Osteocyte (in vitro differentiated cells): ENCODE measurements at regions not wholly inside any gene's neighbourhood (a gene's known extent, or its start where the extent isn't known, plus 50 kb on each side); places are given as distances from the start of the nearest gene placed in this dataset.

Experiments
- DNase-seq: peaks from one replicate; pipeline ENCODE4 v3.0.0; 2021; ENCODE audit warnings: mixed read lengths; ENCODE audit not compliant: unreplicated experiment; ENCODE audit errors: extremely low spot score
- H3K27ac Mint-ChIP-seq: one replicate; pipeline ENCODE4 v1.8.0; 2021; ENCODE audit warnings: mild to moderate bottlenecking, mixed read lengths; ENCODE audit not compliant: unreplicated experiment
- H3K27me3 Mint-ChIP-seq: one replicate; pipeline ENCODE4 v1.8.0; 2021; ENCODE audit warnings: mixed read lengths; ENCODE audit not compliant: unreplicated experiment
- H3K36me3 Mint-ChIP-seq: one replicate; pipeline ENCODE4 v1.8.0; 2021; ENCODE audit warnings: mixed read lengths; ENCODE audit not compliant: unreplicated experiment
- H3K4me1 Mint-ChIP-seq: one replicate; pipeline ENCODE4 v1.8.0; 2021; ENCODE audit warnings: mixed read lengths; ENCODE audit not compliant: unreplicated experiment
- H3K4me3 Mint-ChIP-seq: one replicate; pipeline ENCODE4 v1.8.0; 2021; ENCODE audit warnings: mild to moderate bottlenecking, moderate library complexity, mixed read lengths; ENCODE audit not compliant: unreplicated experiment
- H3K9me3 Mint-ChIP-seq: one replicate; pipeline ENCODE4 v1.8.0; 2021; ENCODE audit warnings: mixed read lengths; ENCODE audit not compliant: unreplicated experiment
- TF ChIP-seq, protein P1 (sequence below): fragments of 200-600 bp; sonication (generic); IDR thresholded peaks from 2 replicates; pipeline ENCODE4 v1.5.0; 2021; ENCODE audit warnings: antibody characterized with exemption, mild to moderate bottlenecking, moderate library complexity

DNA sequence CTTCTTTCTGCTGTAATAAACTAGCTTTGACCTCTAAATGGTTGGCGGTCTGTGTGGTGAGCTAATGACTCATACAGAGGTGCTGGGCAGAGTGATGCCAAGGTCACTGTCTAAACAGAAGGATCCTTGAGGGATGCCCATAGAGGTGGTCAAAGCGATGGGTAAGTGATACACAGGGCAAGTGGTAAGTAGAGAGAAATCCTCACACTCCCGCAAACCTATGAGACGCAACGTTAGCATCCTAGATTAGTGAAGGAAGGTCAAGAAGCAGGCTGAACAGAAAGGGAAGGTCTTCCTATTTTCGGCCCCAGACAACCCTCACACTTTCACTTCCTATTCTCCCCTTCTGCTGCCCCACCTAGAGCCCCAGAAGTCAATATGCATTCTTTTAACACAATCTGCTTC is 65.6 kb upstream of the SESN3 start:
- peaks cover 46% of the 10 kb centered on the region for H3K27me3 Mint-ChIP-seq
- DNase-seq: no peak
- no peak overlapping the region for H3K27ac Mint-ChIP-seq
- H3K4me3 Mint-ChIP-seq: no peak overlapping the region
- TF ChIP-seq, protein P1, sequence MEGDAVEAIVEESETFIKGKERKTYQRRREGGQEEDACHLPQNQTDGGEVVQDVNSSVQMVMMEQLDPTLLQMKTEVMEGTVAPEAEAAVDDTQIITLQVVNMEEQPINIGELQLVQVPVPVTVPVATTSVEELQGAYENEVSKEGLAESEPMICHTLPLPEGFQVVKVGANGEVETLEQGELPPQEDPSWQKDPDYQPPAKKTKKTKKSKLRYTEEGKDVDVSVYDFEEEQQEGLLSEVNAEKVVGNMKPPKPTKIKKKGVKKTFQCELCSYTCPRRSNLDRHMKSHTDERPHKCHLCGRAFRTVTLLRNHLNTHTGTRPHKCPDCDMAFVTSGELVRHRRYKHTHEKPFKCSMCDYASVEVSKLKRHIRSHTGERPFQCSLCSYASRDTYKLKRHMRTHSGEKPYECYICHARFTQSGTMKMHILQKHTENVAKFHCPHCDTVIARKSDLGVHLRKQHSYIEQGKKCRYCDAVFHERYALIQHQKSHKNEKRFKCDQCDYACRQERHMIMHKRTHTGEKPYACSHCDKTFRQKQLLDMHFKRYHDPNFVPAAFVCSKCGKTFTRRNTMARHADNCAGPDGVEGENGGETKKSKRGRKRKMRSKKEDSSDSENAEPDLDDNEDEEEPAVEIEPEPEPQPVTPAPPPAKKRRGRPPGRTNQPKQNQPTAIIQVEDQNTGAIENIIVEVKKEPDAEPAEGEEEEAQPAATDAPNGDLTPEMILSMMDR: no peak
- H3K4me1 Mint-ChIP-seq: peaks cover 9% of the 10 kb centered on the region
- H3K36me3 Mint-ChIP-seq: no peaks in the 10 kb centered on the region
- no peaks in the 10 kb centered on the region for H3K9me3 Mint-ChIP-seq

DNA sequence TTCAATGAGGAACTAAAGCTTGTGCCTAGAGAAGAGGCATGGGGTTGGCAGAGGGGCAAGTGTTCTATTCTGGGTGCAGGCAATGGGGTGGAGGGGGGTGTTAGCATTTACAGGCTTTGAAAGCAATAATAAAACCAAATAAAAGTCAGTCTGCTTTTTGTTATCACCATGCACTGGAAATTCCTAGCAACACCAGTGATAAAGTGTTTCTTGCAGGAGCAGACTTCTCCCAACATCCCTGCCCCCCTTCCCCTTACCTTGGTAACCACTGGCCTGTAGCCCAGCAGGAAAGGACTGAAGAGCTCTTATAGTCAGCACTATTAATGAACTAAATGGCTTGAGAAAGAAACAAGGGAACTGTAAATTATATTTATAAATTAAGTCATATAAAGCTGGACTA is 65.2 kb upstream of the SESN3 start:
- H3K27me3 Mint-ChIP-seq: peaks cover 48% of the 10 kb centered on the region
- no peaks in the 10 kb centered on the region for H3K36me3 Mint-ChIP-seq
- peaks cover 9% of the 10 kb centered on the region for H3K4me1 Mint-ChIP-seq
- H3K4me3 Mint-ChIP-seq: no peak overlapping the region
- no peaks in the 10 kb centered on the region for H3K9me3 Mint-ChIP-seq
- TF ChIP-seq, protein P1: no peak
- DNase-seq: no peak
- no peak overlapping the region for H3K27ac Mint-ChIP-seq

DNA sequence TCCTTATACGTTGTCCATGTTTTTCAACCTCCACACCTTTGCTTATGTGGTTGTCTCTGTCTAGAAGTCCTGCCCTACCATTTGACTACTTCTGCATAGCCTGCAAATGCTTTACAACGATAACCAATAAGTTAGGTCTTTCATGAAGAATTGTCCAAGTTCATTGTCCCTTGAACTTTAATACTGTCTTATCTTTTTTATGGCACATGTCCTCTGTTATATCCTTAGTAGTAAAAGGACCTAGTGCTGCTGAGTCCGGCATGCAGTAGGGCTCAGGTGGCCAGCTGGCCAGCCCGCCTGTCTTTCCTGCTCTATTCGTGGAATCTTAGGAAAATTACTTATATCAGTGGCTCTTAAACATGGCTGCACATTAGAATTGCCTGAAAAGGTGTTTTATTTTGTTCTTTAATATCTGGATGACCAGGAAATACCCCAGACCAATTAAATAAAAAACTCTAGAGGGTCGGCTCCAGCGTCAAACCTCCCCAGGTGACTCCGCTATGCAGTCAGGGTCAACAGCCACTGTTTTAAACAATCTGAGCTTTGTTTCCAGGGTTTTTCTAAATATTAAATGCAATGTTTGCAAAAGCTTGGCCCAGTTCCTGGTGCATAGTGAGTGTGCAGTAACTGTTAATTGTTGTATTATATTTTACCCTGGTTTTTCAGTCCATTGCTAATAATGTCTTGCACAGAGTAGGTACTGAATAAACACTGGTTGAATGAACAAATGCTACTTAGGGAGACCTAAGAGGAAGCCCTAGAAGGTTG is 64.6 kb upstream of the SESN3 start:
- Mint-ChIP-seq H3K27ac (no peak overlapping the region), H3K9me3 (no peaks in the 10 kb centered on the region), H3K36me3 (no peaks in the 10 kb centered on the region), H3K4me1 (peaks cover 9% of the 10 kb centered on the region), H3K27me3 (peaks cover 49% of the 10 kb centered on the region), H3K4me3 (no peak overlapping the region)
- DNase-seq: no peak
- TF ChIP-seq, protein P1: no peak

DNA sequence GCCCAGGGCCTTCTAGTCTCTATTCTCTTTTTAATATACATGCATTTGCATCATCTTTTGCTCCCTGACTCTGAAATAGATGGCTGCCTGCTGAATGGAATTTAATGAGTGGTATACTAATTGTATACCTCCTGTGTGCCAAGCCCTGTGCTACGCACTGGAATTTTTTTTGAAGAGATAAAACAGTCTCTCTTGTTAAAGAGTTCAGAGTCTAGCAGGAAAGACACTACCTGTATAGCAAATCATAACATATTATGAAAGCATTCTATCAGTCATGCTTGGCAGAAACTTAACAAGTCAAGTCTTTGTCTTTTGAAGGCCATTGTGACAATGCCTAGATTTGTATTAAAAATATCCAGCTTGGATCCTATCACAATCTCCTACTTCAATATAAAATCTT is 63.7 kb upstream of the SESN3 start:
- Mint-ChIP-seq H3K4me1 (peaks cover 9% of the 10 kb centered on the region), H3K27me3 (peaks cover 56% of the 10 kb centered on the region), H3K9me3 (no peaks in the 10 kb centered on the region), H3K4me3 (no peak overlapping the region), H3K27ac (no peak overlapping the region), H3K36me3 (no peaks in the 10 kb centered on the region)
- no peak for DNase-seq
- TF ChIP-seq, protein P1: no peak

DNA sequence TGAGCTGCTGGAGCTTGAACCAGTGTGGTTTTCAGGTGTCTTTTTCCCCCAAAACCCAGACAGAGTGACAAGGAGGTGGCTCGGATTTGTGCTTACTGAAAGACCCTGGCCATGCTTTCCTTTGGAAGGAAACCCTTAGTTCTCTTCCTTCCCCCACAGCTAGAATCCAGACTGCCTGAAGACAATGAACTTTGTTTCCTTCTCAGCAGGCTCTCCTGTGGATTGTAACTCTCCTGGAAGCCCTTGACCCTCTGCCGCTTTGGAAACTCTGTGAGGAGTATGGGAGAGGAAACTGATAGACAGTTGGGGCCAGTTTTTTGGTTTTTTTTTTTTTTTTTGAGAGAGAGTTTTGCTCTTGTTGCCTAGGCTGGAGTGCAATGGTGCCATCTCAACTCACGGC is 62.1 kb upstream of the SESN3 start:
- Mint-ChIP-seq H3K4me3 (no peak overlapping the region), H3K27me3 (peaks cover 59% of the 10 kb centered on the region), H3K27ac (no peak overlapping the region), H3K4me1 (no peaks in the 10 kb centered on the region), H3K9me3 (no peaks in the 10 kb centered on the region), H3K36me3 (no peaks in the 10 kb centered on the region)
- TF ChIP-seq, protein P1: no peak
- no peak for DNase-seq
